OCI-LY3 (cell line): ENCODE measurements at regions not wholly inside any gene's neighbourhood (a gene's known extent, or its start where the extent isn't known, plus 50 kb on each side); places are given as distances from the start of the nearest gene placed in this dataset.

Source experiments
- EZH2phosphoT487 ChIP-seq: fragments of 200-600 bp; shearing (Covaris generic); IDR thresholded peaks from 2 replicates; pipeline ENCODE4 v1.6.1; 2018; ENCODE audit warnings: antibody characterized with exemption, mixed run types, low read depth
- TF ChIP-seq, protein P1 (sequence below): fragments of 200-600, 300-600 bp; sonication (generic); IDR thresholded peaks from 2 replicates; pipeline ENCODE4 v1.5.1; 2014; ENCODE audit warnings: antibody characterized with exemption, low read length, low read depth

DNA sequence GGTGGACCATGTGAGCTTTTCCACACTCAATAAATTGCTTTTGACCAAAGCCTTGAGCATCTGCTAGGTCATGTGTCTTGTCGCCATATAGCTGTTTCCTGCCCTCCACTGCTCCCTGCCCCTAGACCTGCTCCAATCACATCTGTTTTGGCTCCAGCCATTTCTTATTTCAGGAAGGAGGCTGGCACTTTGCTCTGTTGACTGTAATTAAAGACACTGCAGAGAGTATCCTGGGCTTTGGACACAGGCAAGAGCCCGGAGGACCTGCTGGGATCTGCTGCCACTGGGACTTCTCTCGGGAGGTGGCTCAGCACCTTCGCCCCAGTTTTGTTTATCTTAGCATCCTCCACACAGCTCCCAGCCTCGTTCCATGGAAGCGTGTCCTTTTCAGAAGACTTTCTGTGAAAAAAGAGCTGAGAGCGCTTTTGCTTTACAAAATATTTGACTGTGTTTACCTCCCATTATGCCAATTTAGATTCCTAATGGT, 153.2 kb downstream of the MED10 start:
- TF ChIP-seq, protein P1, sequence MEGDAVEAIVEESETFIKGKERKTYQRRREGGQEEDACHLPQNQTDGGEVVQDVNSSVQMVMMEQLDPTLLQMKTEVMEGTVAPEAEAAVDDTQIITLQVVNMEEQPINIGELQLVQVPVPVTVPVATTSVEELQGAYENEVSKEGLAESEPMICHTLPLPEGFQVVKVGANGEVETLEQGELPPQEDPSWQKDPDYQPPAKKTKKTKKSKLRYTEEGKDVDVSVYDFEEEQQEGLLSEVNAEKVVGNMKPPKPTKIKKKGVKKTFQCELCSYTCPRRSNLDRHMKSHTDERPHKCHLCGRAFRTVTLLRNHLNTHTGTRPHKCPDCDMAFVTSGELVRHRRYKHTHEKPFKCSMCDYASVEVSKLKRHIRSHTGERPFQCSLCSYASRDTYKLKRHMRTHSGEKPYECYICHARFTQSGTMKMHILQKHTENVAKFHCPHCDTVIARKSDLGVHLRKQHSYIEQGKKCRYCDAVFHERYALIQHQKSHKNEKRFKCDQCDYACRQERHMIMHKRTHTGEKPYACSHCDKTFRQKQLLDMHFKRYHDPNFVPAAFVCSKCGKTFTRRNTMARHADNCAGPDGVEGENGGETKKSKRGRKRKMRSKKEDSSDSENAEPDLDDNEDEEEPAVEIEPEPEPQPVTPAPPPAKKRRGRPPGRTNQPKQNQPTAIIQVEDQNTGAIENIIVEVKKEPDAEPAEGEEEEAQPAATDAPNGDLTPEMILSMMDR = no peak
- TF ChIP-seq EZH2phosphoT487 = no peak
